Pulmonary artery endothelial cell (primary cell): ENCODE measurements at regions not wholly inside any gene's neighbourhood (a gene's known extent, or its start where the extent isn't known, plus 50 kb on each side); places are given as distances from the start of the nearest gene placed in this dataset.
A peak's percentile ranks its signal among the peaks of the same experiment; 100 is the strongest.
"Not testable (repeated sequence)": the region's sequence is repeated elsewhere in the genome, so short reads cannot be mapped to it uniquely, and the experiment has no call there.

Experiments
- DNase-seq: peaks from one replicate; pipeline ENCODE4 v3.0.0-alpha.2; 2011; ENCODE audit warnings: low read depth, low spot score

DNA sequence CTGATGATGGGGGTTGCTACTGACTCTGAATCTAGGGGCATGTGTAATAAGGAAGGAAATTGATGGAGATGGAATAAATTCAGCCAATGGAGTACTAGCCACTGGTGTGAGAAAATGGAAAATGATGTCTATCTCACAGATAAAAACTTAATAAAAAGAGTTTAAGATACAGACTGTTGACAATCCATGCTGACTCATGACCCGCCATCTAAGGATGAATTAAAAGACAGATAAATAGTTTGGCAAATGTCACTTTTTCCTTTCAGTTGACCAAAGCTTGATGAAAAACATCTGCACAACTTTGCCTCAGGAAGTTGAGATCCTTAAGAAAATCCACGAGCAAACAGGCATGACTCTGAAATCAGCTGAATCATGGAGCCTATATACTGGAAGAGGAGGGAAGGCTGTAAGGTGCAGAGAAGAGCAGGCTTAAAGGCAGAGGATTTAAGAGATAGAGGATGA, 82.6 kb upstream of the BMP5 start:
- DNase-seq: no peak

DNA sequence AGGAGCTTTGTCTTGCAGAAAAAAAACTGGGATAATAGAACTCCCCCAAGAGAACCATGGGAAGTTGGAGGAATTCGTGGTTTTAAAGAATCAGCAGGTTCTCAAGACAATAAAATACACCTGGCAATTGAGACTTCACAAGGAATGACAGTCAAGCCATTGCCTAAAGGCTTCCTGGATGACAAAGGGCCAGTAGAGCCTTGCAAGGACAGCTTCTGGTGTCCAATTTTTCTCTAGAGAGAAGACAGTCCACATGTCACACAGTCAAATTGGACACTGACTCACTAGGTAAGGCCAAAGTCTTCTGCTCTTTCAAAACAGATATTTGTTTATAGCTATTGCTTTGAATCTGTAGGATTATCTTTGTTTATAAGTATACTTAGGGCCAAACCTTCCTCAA, 80.3 kb upstream of the BMP5 start:
- DNase-seq: no peak

- DNase-seq: no peak
These were observed 79.0 kb upstream of the BMP5 start for GRCh38 chr6:55954436-55954835.

GRCh38 chr6:55953335-55953734, 77.9 kb upstream of the BMP5 start:
- DNase-seq: no peak

DNA sequence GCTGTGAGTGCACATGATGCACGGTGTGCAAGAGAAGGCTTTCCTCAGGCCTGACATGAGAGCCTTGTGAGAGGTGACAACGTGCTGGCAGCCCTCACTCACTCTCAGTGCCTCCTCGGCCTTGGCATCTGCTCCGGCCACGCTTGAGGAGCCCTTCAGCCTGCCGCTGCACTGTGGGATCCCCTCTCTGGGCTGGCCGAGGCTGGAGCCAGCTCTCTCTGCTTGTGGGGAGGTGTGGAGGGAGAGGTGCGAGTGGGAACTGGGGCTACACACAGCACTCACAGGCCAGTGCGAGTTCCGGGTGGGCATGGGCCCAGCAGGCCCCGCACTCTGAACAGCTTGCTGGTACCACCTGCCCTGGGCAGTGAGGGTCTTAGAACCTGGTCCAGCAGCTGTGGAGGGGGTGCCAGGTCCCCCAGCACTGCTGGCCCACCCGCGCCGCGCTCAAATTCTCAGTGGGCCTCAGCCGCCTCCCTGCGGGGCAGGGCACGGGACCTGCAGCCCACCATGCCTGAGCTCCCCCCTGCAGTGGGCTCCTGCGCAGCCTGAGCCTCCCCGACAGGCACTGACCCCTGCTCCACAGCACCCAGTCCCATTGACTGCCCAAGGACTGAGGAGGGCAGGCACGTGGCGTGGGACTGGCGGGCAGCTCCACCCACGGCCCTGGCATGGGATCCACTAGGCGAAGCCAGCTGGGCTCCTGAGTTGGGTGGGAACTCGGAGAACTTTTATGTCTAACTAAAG, 74.9 kb upstream of the BMP5 start:
- no peak for DNase-seq

DNA sequence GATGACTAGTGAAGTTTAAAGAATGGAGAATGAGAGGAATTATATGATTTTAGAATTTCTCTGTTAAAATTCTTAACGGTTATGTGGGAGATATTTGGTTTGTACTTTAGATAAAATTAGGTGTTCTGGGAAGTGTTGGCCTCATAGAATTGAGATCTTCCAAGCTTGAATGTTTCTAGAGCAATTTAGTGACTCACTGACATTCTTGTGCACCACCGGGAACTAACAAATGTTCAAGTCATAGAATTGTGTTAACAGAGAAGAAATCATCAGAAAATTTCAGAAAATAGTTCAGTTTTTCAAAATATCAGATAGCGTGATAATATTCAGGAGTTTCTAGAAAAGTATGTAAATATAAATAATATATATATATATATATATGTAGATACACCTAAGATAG, 67.9 kb upstream of the BMP5 start:
- DNase-seq: no peak

DNA sequence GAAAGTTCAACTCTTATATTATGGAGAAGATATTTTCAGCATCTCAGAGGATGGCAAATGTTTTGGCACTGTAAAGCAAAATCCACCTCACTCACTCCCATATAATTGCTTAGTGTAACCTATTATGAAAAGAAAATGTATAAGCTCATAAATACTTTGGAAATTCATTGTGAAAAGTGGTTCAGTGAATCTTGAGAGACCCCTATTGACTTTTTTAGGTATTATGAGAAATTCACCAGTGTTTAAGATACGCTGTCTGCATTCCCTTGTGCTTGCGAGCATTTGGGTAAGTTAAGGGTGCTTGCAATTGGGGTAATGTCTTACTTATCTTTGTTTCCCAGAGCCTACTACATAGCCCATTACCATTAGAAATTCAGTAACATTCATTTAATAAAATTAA, 66.3 kb upstream of the BMP5 start:
- DNase-seq: no peak

DNA sequence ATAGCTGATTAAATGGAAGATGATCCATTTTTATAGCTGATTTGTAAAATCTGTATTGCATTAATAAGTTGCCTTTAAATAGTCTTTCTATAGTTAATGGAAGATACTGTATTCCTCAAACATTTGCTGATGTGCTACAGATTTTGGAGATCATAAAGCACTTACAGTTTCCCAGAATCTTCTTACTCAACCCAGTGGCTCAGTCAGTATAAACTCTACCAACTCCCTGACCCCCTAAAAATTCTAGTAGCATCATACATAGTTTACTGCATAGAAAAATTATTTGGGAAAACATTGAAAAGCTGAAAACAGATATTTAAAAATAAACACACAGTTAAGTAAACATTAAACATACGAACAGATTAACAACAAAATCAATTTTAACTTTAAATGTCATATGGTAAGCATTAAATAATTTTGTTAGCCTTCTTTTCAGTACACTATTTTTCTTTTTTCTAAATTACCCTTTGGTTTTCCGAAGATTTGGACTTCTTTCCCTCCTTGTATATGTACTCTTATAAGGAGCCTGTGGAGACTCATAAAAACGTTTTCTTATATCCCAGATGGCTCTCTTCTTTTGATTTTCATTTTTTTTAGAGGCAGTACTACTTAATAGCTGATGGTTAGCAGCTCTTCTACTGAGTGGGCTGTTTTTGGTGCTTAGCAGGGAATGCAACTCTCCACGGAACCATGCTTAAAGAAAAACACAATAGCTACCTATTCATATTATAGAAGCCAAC, 62.7 kb upstream of the BMP5 start:
- no peak for DNase-seq

DNA sequence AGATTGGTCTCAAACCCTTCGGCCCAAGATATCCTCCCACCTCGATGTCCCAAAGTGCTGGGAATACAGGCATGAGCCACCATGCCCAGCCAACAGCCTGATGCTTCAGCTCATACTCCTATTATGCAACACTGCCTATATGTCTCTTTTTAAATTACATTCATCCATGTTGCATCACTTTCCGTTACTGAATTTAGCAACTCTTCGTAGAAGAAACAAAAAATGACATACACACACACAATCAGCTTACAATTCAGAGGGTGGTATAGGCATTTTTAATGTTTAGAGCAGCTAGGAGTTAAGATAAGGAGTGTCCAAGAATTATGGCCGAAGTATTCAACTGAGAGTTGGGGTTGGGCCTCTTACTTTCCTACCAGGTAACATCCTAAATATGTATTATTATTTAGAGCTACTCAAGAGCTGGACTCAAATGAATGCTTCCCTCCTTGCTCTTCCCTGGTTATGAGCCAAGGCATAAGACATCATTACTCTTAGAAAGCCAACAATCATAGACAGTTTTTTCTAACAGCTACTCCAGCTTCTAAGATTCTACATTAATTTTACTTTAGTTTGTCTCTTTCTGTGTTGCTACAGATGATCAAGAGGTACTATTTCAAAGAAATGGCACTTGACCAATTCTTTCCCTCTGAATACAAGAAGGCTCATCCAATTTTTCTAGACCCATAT, 62.0 kb upstream of the BMP5 start:
- DNase-seq: no peak

GRCh38 chr6:55931101-55931500, 55.7 kb upstream of the BMP5 start:
- no peak for DNase-seq

GRCh38 chr6:55927713-55928112, 52.3 kb upstream of the BMP5 start:
- DNase-seq: not testable (repeated sequence)

- peak; percentile 7 for DNase-seq
These were observed 49.9 kb upstream of the BMP5 start for GRCh38 chr6:55925292-55925691.
